ENCODE measurements at regions not wholly inside any gene's neighbourhood (a gene's known extent, or its start where the extent isn't known, plus 50 kb on each side); places are given as distances from the start of the nearest gene placed in this dataset.

- Histone ChIP-seq H3K36me3 (ENCODE audit: control insufficient read depth, insufficient read depth, low read length) (no peaks in the 10 kb centered on the region), H3K4me3 (ENCODE audit: low read depth in 2 of 2, low read length in 2 of 2) (no peak overlapping the region), H3K27me3 (ENCODE audit: control insufficient read depth, insufficient read depth, low read length) (no peaks in the 10 kb centered on the region), H3K27ac (ENCODE audit: low read length) (no peak overlapping the region), H3K9me3 (ENCODE audit: control insufficient read depth, insufficient read depth, low read depth, low read length) (no peaks in the 10 kb centered on the region), H3K4me1 (ENCODE audit: control insufficient read depth, insufficient read depth, low read length) (no peaks in the 10 kb centered on the region)
- ATAC-seq, result no peak
- POLR2A ChIA-PET, result no interaction called here
- intact Hi-C loops (cut with micrococcal nuclease; ENCODE audit: unreplicated experiment), result no loop called here
- in situ Hi-C loops (cut with HindIII; ENCODE audit: low pct_unique_long_range_greater_than_20kb, low sequenced_read_pairs), result no loop called here
- DNase-seq (ENCODE audit: low read depth, low spot score), result no peak
- TF ChIP-seq CTCF (IDR thresholded peaks at IDR 0.05), result no peak
- TF ChIP-seq SIN3A (IDR thresholded peaks at IDR 0.05; ENCODE audit: borderline replicate concordance, insufficient read depth, low read depth, low read length), result no peak
- no peak for TF ChIP-seq REST (IDR thresholded peaks at IDR 0.05; ENCODE audit: insufficient read depth in 1 of 2, low read depth in 2 of 2, low read length in 1 of 2)
- no peak for TF ChIP-seq TCF7L2 (IDR thresholded peaks at IDR 0.05; ENCODE audit: low read depth, low read length)
- no peak for TF ChIP-seq POLR2AphosphoS5 (IDR thresholded peaks at IDR 0.05; ENCODE audit: low read depth, low read length)
- CTCF ChIA-PET, result no interaction called here
- BruUV-seq (replicated peaks), result no TSS peak
Observed at GRCh38 chr20:7327810-7328209, 560.3 kb downstream of the BMP2 start.

GRCh38 chr20:7330850-7331249 is 563.4 kb downstream of the BMP2 start:
- TF ChIP-seq SIN3A (IDR thresholded peaks at IDR 0.05; ENCODE audit: borderline replicate concordance, insufficient read depth, low read depth, low read length) (no peak), REST (IDR thresholded peaks at IDR 0.05; ENCODE audit: insufficient read depth in 1 of 2, low read depth in 2 of 2, low read length in 1 of 2) (no peak), CTCF (IDR thresholded peaks at IDR 0.05) (no peak), TCF7L2 (IDR thresholded peaks at IDR 0.05; ENCODE audit: low read depth, low read length) (no peak), POLR2AphosphoS5 (IDR thresholded peaks at IDR 0.05; ENCODE audit: low read depth, low read length) (no peak)
- intact Hi-C loops (cut with micrococcal nuclease; ENCODE audit: unreplicated experiment) (no loop called here), in situ Hi-C loops (cut with HindIII; ENCODE audit: low pct_unique_long_range_greater_than_20kb, low sequenced_read_pairs) (no loop called here)
- ChIA-PET POLR2A (no interaction called here), CTCF (no interaction called here)
- Histone ChIP-seq H3K4me1 (ENCODE audit: control insufficient read depth, insufficient read depth, low read length) (no peaks in the 10 kb centered on the region), H3K27me3 (ENCODE audit: control insufficient read depth, insufficient read depth, low read length) (no peaks in the 10 kb centered on the region), H3K4me3 (ENCODE audit: low read depth in 2 of 2, low read length in 2 of 2) (no peak overlapping the region), H3K9me3 (ENCODE audit: control insufficient read depth, insufficient read depth, low read depth, low read length) (no peaks in the 10 kb centered on the region), H3K27ac (ENCODE audit: low read length) (no peak overlapping the region), H3K36me3 (ENCODE audit: control insufficient read depth, insufficient read depth, low read length) (no peaks in the 10 kb centered on the region)
- no TSS peak for BruUV-seq (replicated peaks)
- no peak for DNase-seq (ENCODE audit: low read depth, low spot score)
- ATAC-seq, result no peak

All from Panc1 (cell line).